ENCODE measurements at regions not wholly inside any gene's neighbourhood (a gene's known extent, or its start where the extent isn't known, plus 50 kb on each side); places are given as distances from the start of the nearest gene placed in this dataset.

- TF ChIP-seq CTCF (IDR thresholded peaks at IDR 0.05) (no peak), SIN3A (IDR thresholded peaks at IDR 0.05; ENCODE audit: borderline replicate concordance, low read depth, low read length) (no peak), SMC3 (IDR thresholded peaks at IDR 0.05; ENCODE audit: low read depth, low read length) (no peak)
Observed at GRCh38 chr2:136210455-136210805, 92.5 kb upstream of the CXCR4 start (continued).

- H3K9me3 ChIP-seq = no peaks in the 10 kb centered on the region
- H3K79me2 ChIP-seq (ENCODE audit: insufficient read depth) = no peaks in the 10 kb centered on the region
- H2AFZ ChIP-seq (ENCODE audit: low read depth) = no peak overlapping the region
- H3K4me1 ChIP-seq (ENCODE audit: control insufficient read depth in 1 of 2, insufficient read depth in 2 of 2, low read depth in 1 of 2, low read length in 1 of 2) = no peaks in the 10 kb centered on the region
- no peak overlapping the region for H3K9ac ChIP-seq
- H3K27ac ChIP-seq (ENCODE audit: low read depth in 2 of 2, low read length in 1 of 2) = no peak overlapping the region
- DNase-seq = no peak
- no peaks in the 10 kb centered on the region for H4K20me1 ChIP-seq (ENCODE audit: insufficient read depth)
- POLR2A ChIA-PET = no interaction called here
- H3F3A ChIP-seq (replicated peaks; ENCODE audit: insufficient read depth) = no peaks in the 10 kb centered on the region
- CTCF ChIA-PET = no interaction called here
- TF ChIP-seq RXRA (IDR thresholded peaks at IDR 0.05; ENCODE audit: borderline replicate concordance, low read depth) (no peak), TCF12 (IDR thresholded peaks at IDR 0.05) (no peak), EP300 (IDR thresholded peaks at IDR 0.05; ENCODE audit: borderline replicate concordance in 1 of 2, low read depth in 1 of 2, low read length in 1 of 2) (no peak), TEAD4 (IDR thresholded peaks at IDR 0.05; ENCODE audit: borderline replicate concordance, insufficient read depth) (no peak), REST (IDR thresholded peaks at IDR 0.05; ENCODE audit: low read depth, low read length) (no peak), GABPA (IDR thresholded peaks at IDR 0.05; ENCODE audit: low read depth) (no peak), FOSL2 (IDR thresholded peaks at IDR 0.05; ENCODE audit: borderline replicate concordance, low read depth) (no peak), NFIC (IDR thresholded peaks at IDR 0.05; ENCODE audit: borderline replicate concordance) (no peak), ZBTB33 (IDR thresholded peaks at IDR 0.05; ENCODE audit: borderline replicate concordance, low read depth) (no peak), USF2 (IDR thresholded peaks at IDR 0.05; ENCODE audit: borderline replicate concordance, low read depth, low read length) (no peak), PBX3 (IDR thresholded peaks at IDR 0.05) (no peak), MEF2A (IDR thresholded peaks at IDR 0.05; ENCODE audit: borderline replicate concordance, low read depth) (no peak), CHD2 (IDR thresholded peaks at IDR 0.05; ENCODE audit: low read length, partially characterized antibody) (no peak), EZH2phosphoT487 (IDR thresholded peaks at IDR 0.05; ENCODE audit: borderline replicate concordance, low read depth) (no peak), RCOR1 (IDR thresholded peaks at IDR 0.05; ENCODE audit: low read length) (no peak), YY1 (IDR thresholded peaks at IDR 0.05; ENCODE audit: low read depth) (no peak), JUND (IDR thresholded peaks at IDR 0.05) (no peak)
- no peaks in the 10 kb centered on the region for H3K36me3 ChIP-seq (replicated peaks in 1 of 2; ENCODE audit: control insufficient read depth in 1 of 2, insufficient read depth in 2 of 2, low read length in 1 of 2)
- no peaks in the 10 kb centered on the region for H3K9me2 ChIP-seq
- no peak overlapping the region for H3K4me3 ChIP-seq (ENCODE audit: low read depth in 2 of 2, low read length in 1 of 2)
- H3K27me3 ChIP-seq (ENCODE audit: insufficient read depth) = no peaks in the 10 kb centered on the region
- WGBS (ENCODE audit: low lambda C conversion rate) = 5% methylated on average over 3 of the region's 3 CpGs
- H3K4me2 ChIP-seq = no peak overlapping the region
Observed at GRCh38 chr2:136209561-136210454, 91.9 kb upstream of the CXCR4 start.
